NCI-H1092 treated with DMSO at 0.1 percent for 48 hours (cell line): ENCODE measurements at regions not wholly inside any gene's neighbourhood (a gene's known extent, or its start where the extent isn't known, plus 50 kb on each side); places are given as distances from the start of the nearest gene placed in this dataset.
"Not testable (repeated sequence)": the region's sequence is repeated elsewhere in the genome, so short reads cannot be mapped to it uniquely, and the experiment has no call there.

ENCODE experiments used
- DNase-seq: peaks from one replicate; lab custom pipeline; 2025; lab: John Stamatoyannopoulos, UW

DNA sequence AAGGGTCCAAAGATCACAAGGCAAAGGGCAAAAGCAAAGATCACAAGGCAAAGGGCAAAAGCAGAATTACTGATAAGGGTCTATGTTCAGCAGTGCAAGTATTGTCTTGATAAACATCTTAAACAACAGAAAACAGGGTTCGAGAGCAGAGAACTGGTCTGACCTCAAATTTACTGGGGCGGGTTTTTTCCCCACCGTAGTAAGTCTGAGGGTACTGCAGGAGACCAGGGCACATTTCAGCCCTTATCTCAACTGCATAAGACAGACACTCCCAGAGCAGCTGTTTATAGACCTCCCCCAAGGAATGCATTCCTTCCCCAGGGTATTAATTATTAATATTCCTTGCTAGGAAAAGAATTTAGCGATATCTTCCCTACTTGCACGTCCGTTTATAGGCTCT lies 61.3 kb downstream of the ZNF860 start:
- DNase-seq = not testable (repeated sequence)

DNA sequence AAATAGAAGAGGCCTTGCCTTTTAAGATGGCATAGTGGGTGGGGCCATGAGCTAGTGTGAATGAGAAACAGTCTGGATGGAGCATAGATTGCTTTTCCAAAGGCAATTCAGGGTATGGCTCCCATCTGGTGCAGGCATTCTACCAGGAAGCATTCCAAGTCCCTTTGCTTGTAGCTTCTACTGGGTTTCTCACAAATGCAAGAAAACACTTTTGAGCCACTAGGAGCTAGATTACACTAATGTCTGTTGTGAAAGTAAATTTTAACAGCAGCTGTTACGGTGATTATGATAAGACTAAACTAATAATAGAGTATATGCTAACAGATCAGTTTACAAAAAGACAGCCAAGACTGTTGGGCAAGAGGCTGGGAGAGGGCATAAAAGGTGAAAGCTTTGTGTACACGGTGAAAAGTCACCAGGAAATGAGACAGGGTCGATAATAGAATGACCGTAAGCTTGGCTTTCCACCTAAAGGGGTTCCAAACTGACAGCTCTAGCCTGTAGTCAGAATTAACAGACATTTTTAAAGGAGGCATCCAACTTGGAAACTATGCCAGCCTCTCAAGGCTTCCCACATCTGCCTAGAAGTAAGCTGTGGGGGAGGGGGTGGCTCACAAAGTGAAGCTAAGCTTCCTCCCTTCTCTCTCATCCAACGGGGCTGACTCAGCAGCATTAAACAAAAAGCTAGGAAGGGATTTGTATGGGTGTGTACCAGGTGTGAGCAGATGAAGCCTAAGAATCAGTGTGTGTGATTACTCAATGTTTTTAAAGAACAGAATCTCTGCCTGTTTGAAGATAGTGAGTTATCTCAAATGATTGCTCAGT lies 61.1 kb upstream of the GPD1L start:
- DNase-seq = peak; percentile 76

DNA sequence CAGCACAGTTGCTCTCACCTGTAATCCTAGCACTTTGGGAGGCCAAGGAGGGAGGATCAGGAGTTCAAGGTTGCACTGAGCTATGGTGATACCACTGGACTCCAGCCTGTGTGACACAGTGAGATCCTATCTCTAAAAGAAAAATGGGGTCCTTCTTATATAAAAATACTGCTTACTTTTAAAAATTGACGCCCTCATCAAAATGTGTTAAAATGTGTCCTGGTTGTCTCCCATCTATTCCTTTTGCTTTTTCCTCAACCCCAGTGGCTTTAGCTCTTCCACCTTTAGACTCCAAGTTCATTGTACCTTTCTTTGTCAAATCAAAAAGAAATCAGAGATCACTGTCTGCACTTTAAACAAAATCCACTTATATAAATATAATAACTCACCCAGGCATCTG lies 60.3 kb upstream of the GPD1L start:
- no peak for DNase-seq

DNA sequence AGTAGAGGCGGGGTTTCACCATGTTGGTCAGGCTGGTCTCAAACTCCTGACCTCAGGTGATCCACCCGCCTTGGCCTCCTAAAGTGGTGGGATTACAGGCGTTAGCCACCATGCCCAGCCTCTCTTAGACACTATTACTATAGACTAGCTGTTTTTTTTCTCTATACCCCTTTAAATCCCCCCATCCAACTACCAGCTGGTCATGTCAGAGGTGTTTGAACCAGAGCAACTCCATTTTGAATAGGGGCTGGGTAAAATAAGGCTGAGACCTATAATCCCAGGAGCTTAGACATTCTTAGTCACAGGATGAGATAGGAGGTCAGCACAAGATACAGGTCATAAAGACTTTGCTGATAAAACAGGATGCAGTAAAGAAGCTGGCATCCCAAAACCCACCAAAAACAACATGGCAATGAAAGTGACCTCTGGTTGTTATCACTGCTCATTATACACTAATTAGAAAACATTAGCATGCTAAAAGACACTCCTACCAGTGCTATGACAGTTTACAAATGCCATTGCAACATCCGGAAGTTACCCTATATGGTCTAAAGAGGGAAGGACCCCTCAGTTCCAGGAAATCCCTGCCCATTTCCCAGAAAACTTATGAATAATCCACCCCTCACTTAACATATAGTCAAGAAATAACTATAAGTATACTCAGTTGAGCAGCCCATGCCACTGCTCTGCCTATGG lies 57.8 kb upstream of the GPD1L start:
- no peak for DNase-seq

DNA sequence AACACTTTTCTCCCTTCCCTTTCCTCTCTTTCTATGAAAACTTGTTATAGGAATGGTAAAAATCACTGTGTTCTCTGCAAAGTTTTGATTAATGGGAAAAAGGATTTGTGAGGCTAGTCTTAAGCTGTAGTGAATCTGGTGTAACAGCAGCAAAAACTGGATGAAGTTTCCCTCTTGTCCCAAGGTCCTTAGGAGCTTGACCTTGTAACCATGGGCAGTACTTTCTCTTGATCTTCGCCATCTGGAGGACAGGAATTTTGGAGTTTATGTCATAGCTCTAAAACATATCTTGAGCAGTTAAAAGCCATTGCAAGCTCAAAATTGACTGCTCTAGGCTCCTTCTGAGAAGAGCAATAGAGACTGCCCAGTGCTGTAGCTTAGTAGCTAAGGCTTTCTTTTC lies 56.5 kb upstream of the GPD1L start:
- no peak for DNase-seq

DNA sequence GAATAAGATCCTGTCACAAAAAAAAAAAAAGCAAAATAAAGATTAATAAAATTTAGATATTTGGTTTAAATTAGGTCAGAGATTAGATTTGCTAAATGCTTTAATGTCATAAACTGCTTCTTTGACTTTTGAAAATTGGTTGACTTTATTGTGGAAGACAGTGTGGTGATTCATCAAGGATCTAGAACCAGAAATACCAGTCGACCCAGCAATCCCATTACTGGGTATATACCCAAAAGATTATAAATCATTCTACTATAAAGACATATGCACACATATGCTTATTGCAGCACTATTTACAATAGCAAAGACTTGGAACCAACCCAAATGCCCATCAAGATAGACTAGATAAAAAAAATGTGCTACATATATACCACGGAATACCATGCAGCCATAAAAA lies 54.2 kb upstream of the GPD1L start:
- not testable (repeated sequence) for DNase-seq

DNA sequence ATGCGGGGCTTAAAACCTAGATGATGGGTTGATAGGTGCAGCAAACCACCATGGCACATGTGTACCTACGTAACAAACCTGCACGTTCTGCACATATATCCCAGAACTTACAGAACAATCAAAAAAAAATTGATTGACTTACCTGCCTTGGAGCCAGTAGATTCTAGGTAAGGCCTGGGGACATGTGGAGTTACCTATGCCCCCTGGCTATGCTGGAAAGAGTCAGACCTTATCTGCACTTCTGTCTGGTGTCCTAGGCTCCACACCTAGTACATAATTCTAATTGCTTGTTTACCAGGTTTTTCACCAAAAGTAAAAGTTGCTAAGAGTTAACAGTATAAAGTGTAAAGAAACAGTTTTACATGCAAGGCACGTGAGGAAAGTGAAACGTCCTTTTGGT lies 53.6 kb upstream of the GPD1L start:
- DNase-seq = not testable (repeated sequence)

DNA sequence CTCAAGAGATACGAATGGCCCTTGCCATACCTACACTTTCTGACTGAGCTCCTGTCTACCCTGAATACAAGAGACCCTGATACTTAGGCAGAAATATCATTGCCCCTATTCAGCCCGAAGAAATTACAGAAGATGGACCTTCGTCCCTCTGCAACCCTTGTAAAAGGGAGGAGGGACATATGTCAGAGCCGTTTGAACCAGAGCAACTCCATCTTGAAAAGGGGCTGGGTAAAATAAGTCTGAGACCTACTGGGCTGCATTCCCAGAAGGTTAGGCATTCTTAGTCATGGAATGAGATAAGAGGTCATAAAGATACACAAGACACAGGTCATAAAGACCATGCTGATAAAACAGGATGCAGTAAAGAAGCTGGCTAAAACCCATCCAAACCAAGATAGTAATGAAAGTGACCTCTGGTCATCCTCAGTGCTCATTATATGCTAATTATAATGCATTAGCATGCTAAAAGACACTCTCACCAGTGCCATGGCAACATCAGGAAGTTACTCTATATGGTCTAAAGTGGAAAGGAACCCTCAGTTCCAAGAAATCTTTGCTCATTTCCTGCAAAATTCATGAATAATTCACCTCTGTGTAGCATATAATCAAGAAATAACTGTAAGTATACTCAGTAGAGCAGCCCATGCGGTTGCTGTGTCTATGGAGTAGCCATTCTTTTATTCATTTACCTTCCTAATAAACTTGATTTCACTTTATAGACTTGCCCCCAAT lies 49.7 kb upstream of the GPD1L start:
- no peak for DNase-seq
